Liver (tissue), 3 donors: ENCODE measurements at regions not wholly inside any gene's neighbourhood (a gene's known extent, or its start where the extent isn't known, plus 50 kb on each side); places are given as distances from the start of the nearest gene placed in this dataset.

Source experiments
- FOXA1 ChIP-seq: IDR thresholded peaks from 2 replicates; pipeline ENCODE4 v1.6.1; 2016; ENCODE audit warnings: antibody characterized with exemption
- JUND ChIP-seq, 2 donors: IDR thresholded peaks; 2 replicates each; pipeline ENCODE4 v1.6.1; 2016; ENCODE audit warnings: antibody characterized with exemption in 2 of 2
- RAD21 ChIP-seq, 2 donors: IDR thresholded peaks; 2 replicates each; pipeline ENCODE4 v1.6.1; 2016; ENCODE audit warnings: antibody characterized with exemption in 2 of 2, mild to moderate bottlenecking in 2 of 2
- RXRA ChIP-seq, 2 donors: IDR thresholded peaks; 2 replicates each; pipeline ENCODE4 v1.6.1; 2017 to 2018; ENCODE audit warnings: antibody characterized with exemption in 2 of 2, mild to moderate bottlenecking in 1 of 2
- SP1 ChIP-seq: IDR thresholded peaks from 2 replicates; pipeline ENCODE4 v1.6.1; 2018; ENCODE audit warnings: antibody characterized with exemption, mild to moderate bottlenecking
- TAF1 ChIP-seq: conservative IDR thresholded peaks from 2 replicates; pipeline ENCODE4 v1.6.1; 2016; ENCODE audit warnings: antibody characterized with exemption, mild to moderate bottlenecking
- YY1 ChIP-seq: IDR thresholded peaks from 2 replicates; pipeline ENCODE4 v1.6.1; 2016; ENCODE audit warnings: antibody characterized with exemption, mild to moderate bottlenecking
- TF ChIP-seq, protein P1 (sequence below): IDR thresholded peaks from 2 replicates; pipeline ENCODE4 v1.6.1; 2016; ENCODE audit warnings: antibody characterized with exemption
- TF ChIP-seq, protein P2 (sequence below): fragments of 150-350 bp; IDR thresholded peaks from 2 replicates; pipeline ENCODE4 v1.5.1; 2017; ENCODE audit warnings: improper control_type of control experiment, low read depth, low read length; ENCODE audit not compliant: missing input control
- TF ChIP-seq, protein P3 (sequence below): IDR thresholded peaks from 2 replicates; pipeline ENCODE4 v1.6.1; 2016; ENCODE audit warnings: antibody characterized with exemption, mild to moderate bottlenecking
- TF ChIP-seq, protein P4 (sequence below): IDR thresholded peaks from 2 replicates; pipeline ENCODE4 v1.6.1; 2016; ENCODE audit warnings: antibody characterized with exemption
- donor health status: healthy.
- donor health status: healthy.

DNA sequence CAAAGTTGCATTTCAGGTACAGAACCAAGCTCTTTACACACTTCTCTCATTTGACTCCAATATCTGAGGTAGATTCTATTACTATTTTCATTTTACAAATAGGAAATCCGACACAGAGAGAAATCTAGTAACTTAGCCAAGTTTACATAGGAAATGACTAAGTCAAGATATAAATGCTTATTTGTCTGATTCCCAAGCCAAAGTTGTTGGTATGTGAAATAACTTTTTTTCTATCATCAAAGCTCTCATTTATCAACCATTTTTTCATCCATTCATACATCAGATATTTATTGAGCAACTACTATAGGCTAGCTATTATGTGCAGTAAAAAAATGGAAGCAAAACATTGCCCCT is 89.2 kb upstream of the MITF start:
- TF ChIP-seq FOXA1 (no peak), RXRA (IDR thresholded peaks at IDR 0.05) (no peak), YY1 (no peak), JUND (IDR thresholded peaks at IDR 0.05) (no peak), RAD21 (IDR thresholded peaks at IDR 0.05) (no peak), SP1 (no peak), TAF1 (no peak)
- TF ChIP-seq, protein P1, sequence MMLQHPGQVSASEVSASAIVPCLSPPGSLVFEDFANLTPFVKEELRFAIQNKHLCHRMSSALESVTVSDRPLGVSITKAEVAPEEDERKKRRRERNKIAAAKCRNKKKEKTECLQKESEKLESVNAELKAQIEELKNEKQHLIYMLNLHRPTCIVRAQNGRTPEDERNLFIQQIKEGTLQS = no peak
- TF ChIP-seq, protein P2, sequence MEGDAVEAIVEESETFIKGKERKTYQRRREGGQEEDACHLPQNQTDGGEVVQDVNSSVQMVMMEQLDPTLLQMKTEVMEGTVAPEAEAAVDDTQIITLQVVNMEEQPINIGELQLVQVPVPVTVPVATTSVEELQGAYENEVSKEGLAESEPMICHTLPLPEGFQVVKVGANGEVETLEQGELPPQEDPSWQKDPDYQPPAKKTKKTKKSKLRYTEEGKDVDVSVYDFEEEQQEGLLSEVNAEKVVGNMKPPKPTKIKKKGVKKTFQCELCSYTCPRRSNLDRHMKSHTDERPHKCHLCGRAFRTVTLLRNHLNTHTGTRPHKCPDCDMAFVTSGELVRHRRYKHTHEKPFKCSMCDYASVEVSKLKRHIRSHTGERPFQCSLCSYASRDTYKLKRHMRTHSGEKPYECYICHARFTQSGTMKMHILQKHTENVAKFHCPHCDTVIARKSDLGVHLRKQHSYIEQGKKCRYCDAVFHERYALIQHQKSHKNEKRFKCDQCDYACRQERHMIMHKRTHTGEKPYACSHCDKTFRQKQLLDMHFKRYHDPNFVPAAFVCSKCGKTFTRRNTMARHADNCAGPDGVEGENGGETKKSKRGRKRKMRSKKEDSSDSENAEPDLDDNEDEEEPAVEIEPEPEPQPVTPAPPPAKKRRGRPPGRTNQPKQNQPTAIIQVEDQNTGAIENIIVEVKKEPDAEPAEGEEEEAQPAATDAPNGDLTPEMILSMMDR = no peak
- TF ChIP-seq, protein P3, sequence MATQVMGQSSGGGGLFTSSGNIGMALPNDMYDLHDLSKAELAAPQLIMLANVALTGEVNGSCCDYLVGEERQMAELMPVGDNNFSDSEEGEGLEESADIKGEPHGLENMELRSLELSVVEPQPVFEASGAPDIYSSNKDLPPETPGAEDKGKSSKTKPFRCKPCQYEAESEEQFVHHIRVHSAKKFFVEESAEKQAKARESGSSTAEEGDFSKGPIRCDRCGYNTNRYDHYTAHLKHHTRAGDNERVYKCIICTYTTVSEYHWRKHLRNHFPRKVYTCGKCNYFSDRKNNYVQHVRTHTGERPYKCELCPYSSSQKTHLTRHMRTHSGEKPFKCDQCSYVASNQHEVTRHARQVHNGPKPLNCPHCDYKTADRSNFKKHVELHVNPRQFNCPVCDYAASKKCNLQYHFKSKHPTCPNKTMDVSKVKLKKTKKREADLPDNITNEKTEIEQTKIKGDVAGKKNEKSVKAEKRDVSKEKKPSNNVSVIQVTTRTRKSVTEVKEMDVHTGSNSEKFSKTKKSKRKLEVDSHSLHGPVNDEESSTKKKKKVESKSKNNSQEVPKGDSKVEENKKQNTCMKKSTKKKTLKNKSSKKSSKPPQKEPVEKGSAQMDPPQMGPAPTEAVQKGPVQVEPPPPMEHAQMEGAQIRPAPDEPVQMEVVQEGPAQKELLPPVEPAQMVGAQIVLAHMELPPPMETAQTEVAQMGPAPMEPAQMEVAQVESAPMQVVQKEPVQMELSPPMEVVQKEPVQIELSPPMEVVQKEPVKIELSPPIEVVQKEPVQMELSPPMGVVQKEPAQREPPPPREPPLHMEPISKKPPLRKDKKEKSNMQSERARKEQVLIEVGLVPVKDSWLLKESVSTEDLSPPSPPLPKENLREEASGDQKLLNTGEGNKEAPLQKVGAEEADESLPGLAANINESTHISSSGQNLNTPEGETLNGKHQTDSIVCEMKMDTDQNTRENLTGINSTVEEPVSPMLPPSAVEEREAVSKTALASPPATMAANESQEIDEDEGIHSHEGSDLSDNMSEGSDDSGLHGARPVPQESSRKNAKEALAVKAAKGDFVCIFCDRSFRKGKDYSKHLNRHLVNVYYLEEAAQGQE = no peak
- TF ChIP-seq, protein P4, sequence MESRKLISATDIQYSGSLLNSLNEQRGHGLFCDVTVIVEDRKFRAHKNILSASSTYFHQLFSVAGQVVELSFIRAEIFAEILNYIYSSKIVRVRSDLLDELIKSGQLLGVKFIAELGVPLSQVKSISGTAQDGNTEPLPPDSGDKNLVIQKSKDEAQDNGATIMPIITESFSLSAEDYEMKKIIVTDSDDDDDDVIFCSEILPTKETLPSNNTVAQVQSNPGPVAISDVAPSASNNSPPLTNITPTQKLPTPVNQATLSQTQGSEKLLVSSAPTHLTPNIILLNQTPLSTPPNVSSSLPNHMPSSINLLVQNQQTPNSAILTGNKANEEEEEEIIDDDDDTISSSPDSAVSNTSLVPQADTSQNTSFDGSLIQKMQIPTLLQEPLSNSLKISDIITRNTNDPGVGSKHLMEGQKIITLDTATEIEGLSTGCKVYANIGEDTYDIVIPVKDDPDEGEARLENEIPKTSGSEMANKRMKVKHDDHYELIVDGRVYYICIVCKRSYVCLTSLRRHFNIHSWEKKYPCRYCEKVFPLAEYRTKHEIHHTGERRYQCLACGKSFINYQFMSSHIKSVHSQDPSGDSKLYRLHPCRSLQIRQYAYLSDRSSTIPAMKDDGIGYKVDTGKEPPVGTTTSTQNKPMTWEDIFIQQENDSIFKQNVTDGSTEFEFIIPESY = no peak
